Loucy (cell line): ENCODE measurements at regions not wholly inside any gene's neighbourhood (a gene's known extent, or its start where the extent isn't known, plus 50 kb on each side); places are given as distances from the start of the nearest gene placed in this dataset.

ENCODE experiments used
- EZH2phosphoT487 ChIP-seq: fragments of 200-600 bp; IDR thresholded peaks from 2 replicates; pipeline ENCODE4 v1.6.1; 2018; ENCODE audit warnings: antibody characterized with exemption, mild to moderate bottlenecking, moderate library complexity, borderline replicate concordance
- TF ChIP-seq, protein P1 (sequence below): fragments of 200-600 bp; sonication (generic); conservative IDR thresholded peaks from 2 replicates; pipeline ENCODE4 v1.5.1; 2014; ENCODE audit warnings: mild to moderate bottlenecking, antibody characterized with exemption, low read length

DNA sequence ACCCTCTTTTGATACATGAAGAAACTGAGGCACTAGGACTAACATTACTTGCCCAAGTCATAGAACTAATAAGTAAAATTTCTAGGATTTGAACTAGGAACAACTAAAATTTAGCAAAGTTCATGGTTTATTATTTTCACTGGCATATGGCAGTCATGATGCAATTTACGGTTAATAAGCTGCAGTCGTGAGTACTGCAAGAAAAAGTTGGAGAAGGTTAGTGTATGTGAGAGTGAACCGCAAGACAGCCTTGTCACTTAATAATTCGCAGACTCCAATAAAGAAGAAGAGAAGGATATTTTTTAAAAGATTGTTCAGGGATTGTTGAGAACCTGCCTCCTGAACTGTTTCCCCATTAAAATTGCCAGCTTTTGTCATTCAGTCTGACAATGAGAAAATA lies 663.4 kb upstream of the TENM4 start:
- TF ChIP-seq, protein P1, sequence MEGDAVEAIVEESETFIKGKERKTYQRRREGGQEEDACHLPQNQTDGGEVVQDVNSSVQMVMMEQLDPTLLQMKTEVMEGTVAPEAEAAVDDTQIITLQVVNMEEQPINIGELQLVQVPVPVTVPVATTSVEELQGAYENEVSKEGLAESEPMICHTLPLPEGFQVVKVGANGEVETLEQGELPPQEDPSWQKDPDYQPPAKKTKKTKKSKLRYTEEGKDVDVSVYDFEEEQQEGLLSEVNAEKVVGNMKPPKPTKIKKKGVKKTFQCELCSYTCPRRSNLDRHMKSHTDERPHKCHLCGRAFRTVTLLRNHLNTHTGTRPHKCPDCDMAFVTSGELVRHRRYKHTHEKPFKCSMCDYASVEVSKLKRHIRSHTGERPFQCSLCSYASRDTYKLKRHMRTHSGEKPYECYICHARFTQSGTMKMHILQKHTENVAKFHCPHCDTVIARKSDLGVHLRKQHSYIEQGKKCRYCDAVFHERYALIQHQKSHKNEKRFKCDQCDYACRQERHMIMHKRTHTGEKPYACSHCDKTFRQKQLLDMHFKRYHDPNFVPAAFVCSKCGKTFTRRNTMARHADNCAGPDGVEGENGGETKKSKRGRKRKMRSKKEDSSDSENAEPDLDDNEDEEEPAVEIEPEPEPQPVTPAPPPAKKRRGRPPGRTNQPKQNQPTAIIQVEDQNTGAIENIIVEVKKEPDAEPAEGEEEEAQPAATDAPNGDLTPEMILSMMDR: no peak
- no peak for TF ChIP-seq EZH2phosphoT487
